HG02970 (cell line): ENCODE measurements at regions not wholly inside any gene's neighbourhood (a gene's known extent, or its start where the extent isn't known, plus 50 kb on each side); places are given as distances from the start of the nearest gene placed in this dataset.

Source experiments
- ATAC-seq: cut with Tn5 transposase; IDR thresholded peaks from one replicate; pipeline ENCODE4 v1.9.1; 2021; ENCODE audit warnings: mild to moderate bottlenecking, moderate library complexity, moderate number of reproducible peaks; ENCODE audit not compliant: unreplicated experiment, low FRiP score

DNA sequence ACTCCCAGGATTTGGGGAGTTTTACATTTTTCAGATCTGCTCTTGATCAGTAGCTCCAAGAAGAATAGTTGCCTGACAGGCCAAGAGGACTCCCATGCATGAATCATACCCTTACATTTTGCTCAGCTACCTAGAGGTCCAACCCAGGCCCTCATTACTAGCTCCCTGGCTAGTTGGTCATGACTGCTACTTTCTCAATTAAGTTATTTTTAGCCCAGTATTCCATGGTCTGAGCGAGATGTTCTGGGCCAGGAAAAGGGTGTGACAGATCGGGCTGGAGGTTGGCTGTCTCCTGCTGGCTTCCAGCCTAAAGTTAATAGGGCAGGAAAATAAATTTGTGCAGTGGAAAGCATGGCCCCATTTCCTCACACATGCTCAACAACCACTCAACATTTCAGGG is 379.2 kb downstream of the GRIN2B start:
- ATAC-seq = no peak

DNA sequence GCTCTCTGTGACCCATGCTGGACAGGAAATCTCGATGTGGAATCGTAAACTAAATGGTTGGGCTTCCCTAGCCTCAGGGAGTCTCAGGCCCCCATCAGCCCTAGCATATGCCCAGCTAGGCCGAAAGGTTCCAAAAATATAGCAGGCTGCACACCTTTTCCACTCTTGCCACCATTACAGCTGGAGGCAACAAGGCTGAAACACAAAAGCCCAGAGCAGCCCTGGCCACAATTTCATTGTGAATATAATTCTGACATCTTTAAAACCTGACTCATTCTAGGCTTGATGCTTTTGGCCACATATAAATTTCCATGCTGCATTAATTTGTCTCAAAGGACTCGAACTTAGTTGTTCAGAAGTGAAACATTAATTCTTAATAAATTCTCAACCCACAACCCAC is 382.2 kb downstream of the GRIN2B start:
- ATAC-seq = no peak

DNA sequence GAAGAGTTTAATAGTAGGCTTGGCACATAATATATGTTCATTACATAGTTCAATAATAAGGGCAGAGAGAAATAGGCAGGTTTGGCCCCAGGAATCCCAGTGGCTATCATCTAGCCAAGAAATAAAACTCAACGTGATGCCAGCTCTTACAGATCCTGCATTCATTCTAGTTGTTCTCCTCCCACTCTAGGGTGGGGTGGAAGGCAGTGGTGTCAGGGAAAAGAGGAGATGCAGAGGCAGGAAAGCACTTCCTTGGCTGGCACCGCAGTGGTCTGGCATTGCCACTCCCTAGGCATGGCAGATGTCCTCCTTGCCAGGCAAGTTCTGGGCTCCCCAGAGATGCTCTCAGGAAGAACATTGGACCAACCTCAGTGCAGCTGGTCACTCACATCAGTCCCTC is 383.6 kb downstream of the GRIN2B start:
- no peak for ATAC-seq

DNA sequence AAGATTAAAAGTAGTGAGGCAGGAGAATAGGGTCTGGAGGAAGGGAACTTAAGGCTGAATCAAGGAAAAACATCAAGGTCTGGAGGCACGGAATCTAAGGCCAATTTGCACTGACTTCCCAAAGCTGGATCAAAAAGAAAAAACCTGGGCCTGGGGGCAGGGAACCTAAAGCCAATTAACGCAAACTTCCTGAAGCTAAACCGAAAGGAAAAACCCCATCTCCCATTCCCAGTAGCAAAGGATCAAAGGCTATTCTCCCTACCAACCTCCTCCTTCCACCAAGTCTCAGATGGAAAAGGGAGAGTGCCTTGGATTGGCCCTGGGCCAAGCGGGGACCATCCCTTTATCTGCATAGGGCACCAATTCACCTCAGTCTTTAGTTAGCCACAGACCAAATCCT is 384.2 kb downstream of the GRIN2B start:
- ATAC-seq = no peak

DNA sequence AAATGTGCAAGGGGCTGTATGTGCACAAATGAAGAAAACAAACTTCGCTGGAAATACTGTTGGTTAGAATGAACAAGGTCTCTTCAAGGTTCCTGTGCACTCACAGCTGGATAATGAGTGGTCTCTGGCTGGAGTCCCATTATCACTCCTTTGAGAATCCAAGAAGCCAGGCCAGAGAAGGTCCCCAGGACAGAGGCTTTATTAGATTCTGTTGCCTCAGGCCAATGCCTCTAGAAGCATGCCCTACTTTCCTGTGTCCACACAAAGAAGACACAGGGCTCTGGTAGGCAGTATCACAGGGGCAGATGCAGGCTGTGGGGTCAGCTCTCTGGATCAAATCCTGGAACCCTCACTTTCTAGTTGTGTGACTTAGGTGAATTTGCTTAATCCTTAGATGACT is 384.7 kb downstream of the GRIN2B start:
- ATAC-seq = no peak

DNA sequence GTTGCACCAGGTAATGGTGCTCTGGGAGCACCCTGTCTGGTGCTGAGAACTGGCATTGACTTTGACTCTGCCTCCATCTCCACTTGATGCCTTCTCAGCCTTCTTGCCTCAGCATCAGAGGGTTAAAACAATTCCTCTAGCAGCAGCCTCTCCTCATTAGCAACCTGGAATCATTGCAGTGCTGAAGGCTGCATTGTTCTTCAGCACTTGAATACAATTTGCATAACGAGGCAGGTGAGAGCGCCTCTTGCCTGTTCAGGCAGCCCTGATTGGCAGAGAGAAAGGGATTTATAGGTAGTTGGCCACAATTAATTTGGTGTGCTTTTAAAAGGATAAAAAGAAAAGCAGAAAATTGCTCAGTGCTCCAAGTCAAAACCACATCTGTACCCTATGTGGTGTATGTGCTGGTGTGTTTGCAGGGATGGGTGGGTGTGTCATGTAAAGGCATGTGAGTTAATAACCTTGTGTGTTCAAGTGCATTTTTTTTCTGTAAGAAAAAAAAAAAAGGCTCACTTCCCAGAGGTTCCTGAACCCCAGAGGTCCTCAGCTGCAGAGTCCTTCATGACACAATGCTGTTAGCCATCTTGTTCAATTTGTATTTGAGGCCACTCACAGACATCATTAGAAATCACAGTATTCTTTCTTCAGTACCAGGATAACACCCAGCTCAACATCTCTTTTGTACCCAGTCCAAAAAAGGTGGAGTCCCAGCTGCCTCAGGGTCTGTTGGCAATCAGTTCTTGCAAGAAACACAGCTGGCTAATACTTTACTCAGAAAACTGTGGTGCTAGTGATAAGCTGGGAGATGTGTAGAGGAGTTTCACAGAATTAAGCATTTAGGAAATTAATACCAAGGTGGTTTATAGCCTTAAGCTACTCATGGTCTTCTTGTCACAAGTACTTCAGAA is 385.6 kb downstream of the GRIN2B start:
- no peak for ATAC-seq

DNA sequence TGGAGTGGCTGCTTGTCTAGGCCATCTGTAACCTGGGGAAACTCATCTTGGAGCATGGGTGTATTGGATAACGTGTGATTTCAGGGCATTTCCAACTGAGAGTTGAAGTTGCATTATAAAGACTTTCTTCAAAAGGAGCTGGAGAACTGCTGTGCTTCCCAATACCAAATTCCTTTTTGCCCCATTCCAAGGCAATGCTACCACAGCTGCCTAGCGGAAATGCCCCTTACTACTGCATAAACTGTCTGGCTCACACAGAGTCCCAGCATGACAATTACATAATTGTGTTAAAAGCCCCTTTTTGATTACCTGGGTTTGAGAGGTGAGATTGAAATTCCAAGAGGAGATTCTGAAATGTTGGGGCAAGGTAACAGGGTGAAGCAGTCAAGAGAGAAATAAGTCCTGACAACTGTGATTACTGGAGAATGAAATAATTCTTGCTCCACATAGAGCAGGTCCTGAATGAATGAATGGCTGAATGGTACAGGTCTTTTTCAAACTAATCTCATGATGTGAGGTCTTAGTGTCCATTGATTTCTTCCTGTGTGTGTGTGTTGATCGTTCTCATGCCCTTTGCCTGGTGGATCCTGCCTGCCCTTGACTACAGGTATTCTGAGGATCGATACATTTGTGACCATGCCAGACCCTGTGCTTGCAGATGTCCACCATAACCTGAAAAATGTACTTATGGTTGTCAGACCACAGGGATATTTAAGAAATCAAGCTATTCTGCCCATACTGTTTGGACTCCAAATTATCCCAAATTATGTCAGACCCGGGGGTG is 386.5 kb downstream of the GRIN2B start:
- no peak for ATAC-seq

DNA sequence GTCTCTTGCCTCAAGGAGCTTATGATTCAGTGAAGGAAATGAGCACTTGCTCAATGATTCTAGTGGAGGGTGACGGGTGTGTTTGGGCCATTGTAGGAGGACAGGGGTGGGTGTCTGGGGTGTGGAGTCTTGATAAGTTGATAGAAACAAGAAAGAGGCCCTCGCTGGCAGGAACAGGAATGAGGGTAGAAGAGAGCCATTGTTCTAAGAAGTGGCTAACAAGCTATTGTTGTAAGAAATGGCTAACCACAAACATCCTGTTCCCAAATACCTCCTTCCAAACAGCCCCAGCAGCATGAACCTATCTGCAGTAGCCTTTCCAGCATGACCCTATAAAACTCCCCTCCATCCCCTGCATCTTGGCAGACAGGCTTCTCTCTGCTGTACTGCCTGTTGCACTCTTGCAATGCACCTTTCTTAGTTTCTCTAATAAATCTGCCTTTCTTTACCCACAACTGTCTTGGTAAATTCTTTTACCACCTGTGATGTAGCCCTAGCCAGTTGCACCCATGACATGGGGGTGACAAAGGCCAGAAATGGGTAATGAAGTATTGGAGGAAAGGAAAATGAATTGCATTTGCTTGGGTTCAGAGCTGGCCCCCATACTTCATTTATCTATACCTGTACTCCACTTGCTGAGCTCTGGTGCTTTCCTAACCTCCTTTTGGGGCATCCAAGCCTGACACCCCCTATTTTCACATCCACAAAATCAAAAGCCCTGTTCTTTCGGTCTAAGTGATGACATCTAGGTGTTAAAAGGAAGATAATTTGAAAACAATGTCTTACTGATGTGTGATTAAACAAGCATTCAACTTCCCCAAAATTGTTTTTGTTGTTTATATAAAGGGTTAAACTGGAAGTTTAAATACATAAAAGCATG is 389.1 kb downstream of the GRIN2B start:
- no peak for ATAC-seq

DNA sequence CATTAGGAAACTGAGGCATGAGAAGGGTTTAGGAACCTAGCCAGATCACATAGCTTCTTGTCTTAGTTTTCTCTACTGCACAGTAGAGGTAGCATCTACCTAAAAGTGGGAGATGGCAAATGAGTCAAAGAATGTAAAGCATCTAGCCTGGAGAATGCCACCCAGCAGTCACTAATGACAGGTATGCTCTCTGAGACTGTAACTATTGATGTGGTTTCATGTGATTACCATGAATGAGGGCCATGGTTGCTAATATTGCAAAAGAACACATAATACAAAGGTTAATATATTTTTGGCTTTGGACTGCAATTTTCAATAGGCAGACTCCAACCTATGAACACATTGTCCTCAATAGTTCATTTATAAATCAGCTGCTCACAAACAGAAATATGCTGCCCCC is 389.9 kb downstream of the GRIN2B start:
- no peak for ATAC-seq

DNA sequence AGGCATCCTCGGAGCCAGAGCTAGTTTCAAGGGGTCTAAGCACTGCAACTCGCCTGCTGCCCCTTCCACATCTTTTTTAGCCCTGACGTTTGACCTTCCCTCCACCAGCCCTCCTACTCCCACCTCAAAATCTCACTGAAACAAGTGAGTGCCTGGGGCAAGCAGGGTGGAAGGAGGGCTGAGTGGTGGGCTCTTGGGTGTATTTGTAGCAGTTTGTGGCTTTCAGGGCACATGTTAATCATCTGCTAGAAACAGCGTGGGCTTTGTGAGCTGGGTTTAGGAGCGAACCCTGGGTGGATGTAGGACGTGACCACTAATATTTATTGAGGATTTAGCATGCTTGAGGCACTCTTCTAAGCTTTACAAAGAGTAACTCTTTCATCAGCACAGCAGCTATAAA is 390.3 kb downstream of the GRIN2B start:
- no peak for ATAC-seq

DNA sequence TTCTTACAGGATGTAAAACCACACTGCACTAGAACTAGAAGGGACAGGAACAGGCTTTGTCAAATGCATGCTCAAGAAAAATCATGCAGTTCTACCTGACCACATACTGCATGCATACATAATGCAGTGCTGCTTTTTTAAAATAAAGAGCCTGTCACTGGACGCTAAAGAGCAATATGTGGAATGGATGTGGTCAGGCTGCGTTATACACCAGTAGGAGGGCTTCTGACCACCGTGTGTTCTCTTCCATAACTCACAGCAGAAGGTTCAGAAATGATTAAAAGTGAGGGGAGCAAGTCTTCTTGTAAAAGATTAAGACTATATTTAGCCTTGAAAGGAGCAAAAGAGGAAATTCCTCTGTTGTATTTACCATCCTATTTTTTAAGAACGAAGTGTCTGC is 392.0 kb downstream of the EMP1 start:
- ATAC-seq = no peak

DNA sequence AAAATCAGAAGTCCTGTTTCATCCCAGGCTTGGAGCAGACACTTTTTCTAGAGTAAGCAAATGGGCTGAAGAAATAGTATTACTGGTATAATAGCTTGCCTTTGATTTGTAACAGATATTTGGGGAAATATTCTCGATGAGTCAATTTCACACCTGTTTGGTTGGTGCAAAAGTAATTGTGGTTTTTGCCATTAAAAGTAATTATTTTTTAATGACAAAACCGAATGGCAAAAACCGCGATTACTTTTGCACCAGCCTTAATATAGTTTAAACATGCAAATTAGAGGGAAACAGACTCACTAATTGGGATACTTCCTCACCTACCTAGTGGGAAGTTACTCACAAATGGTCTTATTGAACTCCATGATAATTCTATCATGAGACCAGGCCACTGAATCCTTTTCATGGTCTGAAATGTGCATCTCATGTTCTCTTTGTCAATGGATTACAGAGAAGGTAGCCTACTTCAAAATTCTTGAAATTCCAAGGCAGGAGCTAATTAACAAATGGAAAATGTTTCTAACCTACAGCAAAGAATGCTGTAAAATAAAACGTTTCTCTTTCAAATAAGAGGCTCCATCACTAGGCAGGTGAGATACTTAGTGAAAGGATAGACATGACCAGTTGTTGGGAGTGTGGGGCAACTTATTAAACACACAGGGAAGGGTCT is 391.3 kb downstream of the EMP1 start:
- ATAC-seq = no peak

DNA sequence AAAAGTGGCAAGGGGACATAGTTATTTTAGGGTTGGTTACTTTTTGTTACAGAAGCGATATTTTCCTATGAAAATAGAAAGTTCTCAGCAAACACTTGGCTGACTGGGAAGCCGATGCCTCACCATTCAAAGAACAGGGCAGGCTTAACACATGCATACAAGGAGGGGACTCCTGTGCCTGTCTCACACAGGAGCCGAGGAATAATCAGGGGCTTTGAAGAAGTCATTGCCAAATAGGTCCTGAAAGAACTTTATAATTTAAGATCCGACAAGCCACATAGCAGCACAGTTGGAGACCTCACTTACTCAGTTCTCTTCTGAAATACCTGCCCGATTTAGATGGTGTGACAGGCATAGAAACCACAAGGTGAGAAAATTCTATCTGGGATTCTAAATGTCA is 389.8 kb downstream of the EMP1 start:
- ATAC-seq = no peak

DNA sequence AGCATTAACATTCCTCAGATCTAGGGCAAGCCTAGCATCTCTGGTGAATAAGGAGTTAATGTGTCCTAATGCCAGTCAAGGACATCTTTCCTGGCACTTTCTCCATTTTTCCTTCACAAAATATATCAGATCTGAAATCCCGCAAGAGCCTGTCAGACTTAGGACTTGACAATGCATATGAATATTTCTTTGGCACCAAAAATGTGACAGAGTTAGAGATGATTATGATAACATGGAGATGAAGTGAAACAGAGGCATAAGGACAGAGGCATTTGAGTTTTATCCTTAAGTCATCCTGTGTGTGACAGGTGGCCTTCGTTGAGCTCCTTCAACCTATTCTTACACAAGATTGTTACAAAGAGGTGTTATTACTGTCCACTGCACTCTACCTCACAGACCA is 388.0 kb downstream of the EMP1 start:
- no peak for ATAC-seq

DNA sequence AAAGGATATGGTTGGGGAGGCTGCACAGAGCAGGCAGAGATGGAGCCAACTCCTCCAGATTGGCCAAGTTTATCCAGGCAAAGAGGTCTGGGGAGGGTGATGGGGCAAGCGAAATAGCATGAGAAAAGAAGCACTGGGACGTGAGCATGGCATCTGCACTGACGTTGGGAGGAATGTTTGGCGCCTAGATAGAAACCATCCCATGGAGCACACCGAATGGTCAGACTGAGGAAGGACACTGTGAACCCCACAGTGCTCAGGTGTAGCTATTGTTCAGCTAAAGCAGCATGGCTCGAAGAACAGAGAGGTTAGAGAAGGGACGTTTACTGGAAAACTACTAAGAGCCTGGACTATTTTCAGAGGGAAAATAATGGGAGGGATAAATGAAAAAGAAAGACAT is 387.1 kb downstream of the EMP1 start:
- ATAC-seq = no peak

DNA sequence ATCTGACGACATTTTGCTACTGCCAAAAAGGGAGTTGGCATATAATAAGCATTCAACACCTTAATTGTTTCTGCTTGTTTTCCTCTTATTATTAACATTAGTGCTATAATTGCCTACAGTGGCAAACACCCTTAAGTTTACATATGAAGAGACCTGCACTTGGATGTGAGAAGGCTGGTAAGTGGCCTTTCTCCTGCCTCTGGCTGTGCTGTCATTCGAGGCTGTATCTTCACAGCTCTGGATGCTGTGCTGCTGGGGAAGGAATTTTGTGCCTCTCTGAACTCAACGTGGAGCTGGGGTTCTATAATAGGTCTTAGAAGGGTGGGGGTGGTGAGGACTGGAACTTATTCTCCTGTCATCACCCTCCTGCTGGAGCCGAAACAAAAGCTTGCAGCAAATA is 385.9 kb downstream of the EMP1 start:
- ATAC-seq = no peak

DNA sequence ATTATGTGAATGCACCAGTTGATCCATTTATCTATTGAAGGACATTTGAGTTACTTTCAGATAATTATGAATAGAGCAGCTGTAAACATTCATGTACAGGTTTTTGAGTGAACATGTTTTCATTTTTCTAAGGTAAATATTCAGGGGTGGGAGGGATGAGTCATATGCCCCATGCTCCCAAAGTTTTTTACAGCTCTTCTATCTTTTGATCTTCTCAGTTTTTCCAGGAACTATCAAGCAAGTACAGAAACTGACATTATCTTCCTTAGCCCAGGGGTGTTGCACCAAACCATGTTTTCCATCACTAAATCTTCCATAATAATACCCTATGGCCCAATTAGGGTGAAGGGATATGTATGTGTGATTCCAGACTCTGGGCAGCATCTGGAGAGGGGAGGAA is 384.5 kb downstream of the EMP1 start:
- ATAC-seq = no peak

DNA sequence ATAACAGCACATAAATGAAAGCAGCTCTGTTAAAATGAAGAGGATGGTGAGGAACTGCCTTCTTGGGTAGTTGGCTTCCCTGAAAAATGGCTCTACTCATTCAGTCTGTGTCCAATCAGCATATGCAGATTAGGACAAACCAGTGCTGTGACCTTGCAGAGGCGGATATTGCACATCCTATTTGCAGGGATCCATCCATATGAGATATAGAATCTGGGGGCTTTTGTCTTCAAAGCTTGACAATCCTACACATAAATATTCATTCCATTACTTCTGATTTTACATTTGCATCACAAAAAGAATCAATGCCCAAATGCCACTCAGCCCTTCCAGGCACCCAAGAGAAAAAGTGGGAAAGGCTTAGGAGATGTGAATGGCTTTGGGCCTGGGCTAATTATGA is 383.7 kb downstream of the EMP1 start:
- no peak for ATAC-seq

DNA sequence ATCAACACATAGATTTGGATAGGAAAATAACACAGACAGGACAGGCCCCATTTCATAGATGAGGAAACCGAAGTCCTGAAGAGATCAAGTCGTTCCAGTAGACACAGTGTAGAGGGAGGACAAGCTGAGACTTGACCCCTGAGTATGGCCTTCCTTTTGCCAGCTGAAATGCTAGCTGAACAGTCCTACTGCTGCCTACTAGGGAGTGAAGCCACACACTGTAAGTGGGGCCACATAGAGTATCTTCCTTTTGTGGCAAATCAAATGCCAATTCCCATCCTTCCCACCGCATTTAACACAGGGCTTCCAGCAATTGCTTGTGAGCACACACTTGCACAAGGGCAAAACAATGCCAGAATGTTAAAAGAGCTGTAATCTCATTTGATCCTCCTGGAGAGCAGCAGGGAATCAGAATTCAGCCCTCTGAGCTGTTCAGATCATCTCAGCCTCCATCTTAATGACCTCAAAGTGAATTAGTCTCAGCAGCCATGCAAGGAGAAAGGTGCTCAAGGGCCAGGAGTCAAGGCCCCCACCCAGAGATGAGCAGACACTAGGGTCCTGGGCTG is 380.5 kb downstream of the EMP1 start:
- no peak for ATAC-seq

DNA sequence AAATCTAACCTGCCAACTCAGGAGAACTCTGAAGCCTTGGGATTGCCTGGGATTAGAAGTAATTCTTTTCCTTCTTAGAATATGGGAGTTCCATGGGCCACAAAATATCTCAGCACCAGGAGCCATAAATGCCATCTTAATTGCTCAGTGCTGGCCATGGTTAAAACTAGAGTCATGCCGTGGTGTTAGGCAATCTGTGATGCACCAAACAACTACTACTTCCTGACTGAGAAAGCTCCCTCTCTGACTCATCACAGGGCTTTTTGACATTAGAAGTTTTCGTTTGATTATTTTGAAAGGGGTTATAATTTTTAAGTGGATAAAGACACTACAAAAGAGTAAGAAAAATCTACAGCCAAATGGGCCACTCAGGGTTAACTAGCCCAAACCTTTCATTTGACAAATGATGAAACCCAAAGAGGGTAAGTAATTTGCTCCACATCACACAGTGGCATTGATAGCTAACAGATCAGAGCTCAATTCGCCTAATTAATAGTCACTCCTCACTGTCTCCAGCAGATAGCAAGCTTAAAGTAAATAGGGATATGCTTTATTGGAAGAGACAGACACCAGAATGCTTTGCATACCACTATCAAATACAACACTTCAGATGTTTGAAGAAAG is 377.3 kb downstream of the EMP1 start:
- ATAC-seq = no peak
